ENCODE measurements at regions not wholly inside any gene's neighbourhood (a gene's known extent, or its start where the extent isn't known, plus 50 kb on each side); places are given as distances from the start of the nearest gene placed in this dataset.

DNA sequence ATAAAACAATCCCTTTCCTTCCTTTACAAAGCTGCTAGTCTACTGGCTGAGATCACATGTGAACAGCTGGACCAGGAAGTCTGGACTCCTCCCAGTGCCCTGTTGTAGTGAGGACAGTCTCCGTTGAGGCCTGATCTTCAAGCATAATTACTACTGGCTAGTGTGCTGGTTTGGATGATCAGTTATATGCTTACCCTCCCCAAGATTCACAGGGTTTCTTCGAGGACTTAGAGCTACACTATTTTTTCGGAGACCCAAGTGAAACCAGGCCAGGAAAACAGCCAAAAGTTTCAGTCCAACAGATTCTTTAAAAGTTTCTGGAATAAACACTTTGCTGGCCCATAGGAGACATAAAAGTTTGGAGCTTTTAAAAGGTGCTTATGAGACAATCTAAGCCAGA is 194.9 kb upstream of the CDH11 start:
- no peak for TF ChIP-seq POLR2A (IDR thresholded peaks at IDR 0.05)
- TF ChIP-seq, protein P1, sequence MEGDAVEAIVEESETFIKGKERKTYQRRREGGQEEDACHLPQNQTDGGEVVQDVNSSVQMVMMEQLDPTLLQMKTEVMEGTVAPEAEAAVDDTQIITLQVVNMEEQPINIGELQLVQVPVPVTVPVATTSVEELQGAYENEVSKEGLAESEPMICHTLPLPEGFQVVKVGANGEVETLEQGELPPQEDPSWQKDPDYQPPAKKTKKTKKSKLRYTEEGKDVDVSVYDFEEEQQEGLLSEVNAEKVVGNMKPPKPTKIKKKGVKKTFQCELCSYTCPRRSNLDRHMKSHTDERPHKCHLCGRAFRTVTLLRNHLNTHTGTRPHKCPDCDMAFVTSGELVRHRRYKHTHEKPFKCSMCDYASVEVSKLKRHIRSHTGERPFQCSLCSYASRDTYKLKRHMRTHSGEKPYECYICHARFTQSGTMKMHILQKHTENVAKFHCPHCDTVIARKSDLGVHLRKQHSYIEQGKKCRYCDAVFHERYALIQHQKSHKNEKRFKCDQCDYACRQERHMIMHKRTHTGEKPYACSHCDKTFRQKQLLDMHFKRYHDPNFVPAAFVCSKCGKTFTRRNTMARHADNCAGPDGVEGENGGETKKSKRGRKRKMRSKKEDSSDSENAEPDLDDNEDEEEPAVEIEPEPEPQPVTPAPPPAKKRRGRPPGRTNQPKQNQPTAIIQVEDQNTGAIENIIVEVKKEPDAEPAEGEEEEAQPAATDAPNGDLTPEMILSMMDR (IDR thresholded peaks at IDR 0.05) = no peak

All from uterus (tissue), 2 donors.